ENCODE measurements at regions not wholly inside any gene's neighbourhood (a gene's known extent, or its start where the extent isn't known, plus 50 kb on each side); places are given as distances from the start of the nearest gene placed in this dataset.

- H3K9me3 ChIP-seq (ENCODE audit: control insufficient read depth, low read length), result no peaks in the 10 kb centered on the region
- DNase-seq, result no peak
- H3K4me3 ChIP-seq (ENCODE audit: low read length in 2 of 2), result no peak overlapping the region
- no peaks in the 10 kb centered on the region for H3K4me1 ChIP-seq (ENCODE audit: control insufficient read depth in 1 of 2, insufficient read depth in 2 of 2, low read length in 2 of 2)
- intact Hi-C loops (cut with DNase I), result no loop called here
- ATAC-seq (ENCODE audit: low FRiP score), result no peak
- no peaks in the 10 kb centered on the region for H3K27me3 ChIP-seq (ENCODE audit: control insufficient read depth in 1 of 2, insufficient read depth in 2 of 2, low read length in 1 of 2)
- H3K27ac ChIP-seq (ENCODE audit: low read depth in 1 of 2, low read length in 2 of 2), result no peak overlapping the region
- 37 to 46% methylated on average over 3 of the region's 3 CpGs for WGBS, 2 donors
- H3K36me3 ChIP-seq (ENCODE audit: control insufficient read depth in 1 of 2, insufficient read depth in 2 of 2, low read length in 1 of 2), result no peaks in the 10 kb centered on the region
Observed at GRCh38 chr6:8991844-8992243, 556.5 kb upstream of the SLC35B3 start.

GRCh38 chr6:8990075-8990474 is 554.7 kb upstream of the SLC35B3 start:
- DNase-seq (no peak), ATAC-seq (ENCODE audit: low FRiP score) (no peak)
- Histone ChIP-seq H3K4me1 (ENCODE audit: control insufficient read depth in 1 of 2, insufficient read depth in 2 of 2, low read length in 2 of 2) (no peaks in the 10 kb centered on the region), H3K36me3 (ENCODE audit: control insufficient read depth in 1 of 2, insufficient read depth in 2 of 2, low read length in 1 of 2) (no peaks in the 10 kb centered on the region), H3K27me3 (ENCODE audit: control insufficient read depth in 1 of 2, insufficient read depth in 2 of 2, low read length in 1 of 2) (no peaks in the 10 kb centered on the region), H3K27ac (ENCODE audit: low read depth in 1 of 2, low read length in 2 of 2) (no peak overlapping the region), H3K9me3 (ENCODE audit: control insufficient read depth, low read length) (no peaks in the 10 kb centered on the region), H3K4me3 (ENCODE audit: low read length in 2 of 2) (no peak overlapping the region)
- 84 to 87% methylated on average over 2 of the region's 2 CpGs for WGBS, 2 donors
- intact Hi-C loops (cut with DNase I), result no loop called here

- peak; percentile 94 for ATAC-seq (ENCODE audit: low FRiP score)
- intact Hi-C loops (cut with DNase I), result loop anchor here (5.0 kb wide), 2 partner anchors 1449 to 1454 kb away; no protein-coding TSS in a partner anchor
Observed at GRCh38 chr6:8983202-8983688, 547.9 kb upstream of the SLC35B3 start.

GRCh38 chr6:8982668-8983067 is 547.3 kb upstream of the SLC35B3 start:
- ATAC-seq (ENCODE audit: low FRiP score), result no peak
- 44 to 56% methylated on average over 9 of the region's 9 CpGs for WGBS, 2 donors

More at GRCh38 chr6:8983202-8983688, 547.9 kb upstream of the SLC35B3 start:
- Histone ChIP-seq H3K4me1 (ENCODE audit: control insufficient read depth in 1 of 2, insufficient read depth in 2 of 2, low read length in 2 of 2) (no peaks in the 10 kb centered on the region), H3K27me3 (ENCODE audit: control insufficient read depth in 1 of 2, insufficient read depth in 2 of 2, low read length in 1 of 2) (peaks cover 0 to 1% of the 10 kb centered on the region in 2 donors), H3K9me3 (ENCODE audit: control insufficient read depth, low read length) (no peaks in the 10 kb centered on the region), H3K27ac (ENCODE audit: low read depth in 1 of 2, low read length in 2 of 2) (no peak overlapping the region), H3K36me3 (ENCODE audit: control insufficient read depth in 1 of 2, insufficient read depth in 2 of 2, low read length in 1 of 2) (no peaks in the 10 kb centered on the region), H3K4me3 (ENCODE audit: low read length in 2 of 2) (no peak overlapping the region)
- 3 to 4% methylated on average over 10 of the region's 10 CpGs for WGBS, 2 donors
- DNase-seq, result peak; percentile 49 to 77

GRCh38 chr6:8973395-8973794 is 538.0 kb upstream of the SLC35B3 start:
- ATAC-seq (ENCODE audit: low FRiP score), result no peak
- intact Hi-C loops (cut with DNase I), result no loop called here
- no peaks in the 10 kb centered on the region for H3K27me3 ChIP-seq (ENCODE audit: control insufficient read depth in 1 of 2, insufficient read depth in 2 of 2, low read length in 1 of 2)
- DNase-seq, result no peak
- H3K4me1 ChIP-seq (ENCODE audit: control insufficient read depth in 1 of 2, insufficient read depth in 2 of 2, low read length in 2 of 2), result no peaks in the 10 kb centered on the region
- peaks cover 2% of the 10 kb centered on the region for H3K9me3 ChIP-seq (ENCODE audit: control insufficient read depth, low read length)
- no peaks in the 10 kb centered on the region for H3K36me3 ChIP-seq (ENCODE audit: control insufficient read depth in 1 of 2, insufficient read depth in 2 of 2, low read length in 1 of 2)
- no peak overlapping the region for H3K4me3 ChIP-seq (ENCODE audit: low read length in 2 of 2)
- no peak overlapping the region for H3K27ac ChIP-seq (ENCODE audit: low read depth in 1 of 2, low read length in 2 of 2)

More at GRCh38 chr6:8982668-8983067, 547.3 kb upstream of the SLC35B3 start:
- H3K36me3 ChIP-seq (ENCODE audit: control insufficient read depth in 1 of 2, insufficient read depth in 2 of 2, low read length in 1 of 2), result no peaks in the 10 kb centered on the region
- H3K9me3 ChIP-seq (ENCODE audit: control insufficient read depth, low read length), result no peaks in the 10 kb centered on the region
- H3K27me3 ChIP-seq (ENCODE audit: control insufficient read depth in 1 of 2, insufficient read depth in 2 of 2, low read length in 1 of 2), result peaks cover 0 to 1% of the 10 kb centered on the region in 2 donors
- H3K4me1 ChIP-seq (ENCODE audit: control insufficient read depth in 1 of 2, insufficient read depth in 2 of 2, low read length in 2 of 2), result no peaks in the 10 kb centered on the region
- intact Hi-C loops (cut with DNase I), result loop anchor here (5.0 kb wide), 2 partner anchors 1450 to 1455 kb away; no protein-coding TSS in a partner anchor
- no peak for DNase-seq
- no peak overlapping the region for H3K27ac ChIP-seq (ENCODE audit: low read depth in 1 of 2, low read length in 2 of 2)
- H3K4me3 ChIP-seq (ENCODE audit: low read length in 2 of 2), result no peak overlapping the region

- H3K36me3 ChIP-seq (ENCODE audit: control insufficient read depth in 1 of 2, insufficient read depth in 2 of 2, low read length in 1 of 2), result no peaks in the 10 kb centered on the region
- H3K4me3 ChIP-seq (ENCODE audit: low read length in 2 of 2), result no peak overlapping the region
- DNase-seq (no peak), ATAC-seq (ENCODE audit: low FRiP score) (no peak)
- intact Hi-C loops (cut with DNase I), result no loop called here
- no peak overlapping the region for H3K27ac ChIP-seq (ENCODE audit: low read depth in 1 of 2, low read length in 2 of 2)
- no peaks in the 10 kb centered on the region for H3K4me1 ChIP-seq (ENCODE audit: control insufficient read depth in 1 of 2, insufficient read depth in 2 of 2, low read length in 2 of 2)
- peaks cover 2% of the 10 kb centered on the region for H3K9me3 ChIP-seq (ENCODE audit: control insufficient read depth, low read length)
- no peaks in the 10 kb centered on the region for H3K27me3 ChIP-seq (ENCODE audit: control insufficient read depth in 1 of 2, insufficient read depth in 2 of 2, low read length in 1 of 2)
Observed at GRCh38 chr6:8969747-8970146, 534.4 kb upstream of the SLC35B3 start.

- no peak for DNase-seq
- no peak for ATAC-seq (ENCODE audit: low FRiP score)
Observed at GRCh38 chr6:8958894-8959511, 523.7 kb upstream of the SLC35B3 start.

GRCh38 chr6:8953310-8953709 is 518.0 kb upstream of the SLC35B3 start:
- no peaks in the 10 kb centered on the region for H3K9me3 ChIP-seq (ENCODE audit: control insufficient read depth, low read length)
- 54 to 59% methylated on average over 2 of the region's 2 CpGs for WGBS, 2 donors
- ATAC-seq (ENCODE audit: low FRiP score), result no peak

More at GRCh38 chr6:8958894-8959511, 523.7 kb upstream of the SLC35B3 start:
- Histone ChIP-seq H3K9me3 (ENCODE audit: control insufficient read depth, low read length) (no peaks in the 10 kb centered on the region), H3K27me3 (ENCODE audit: control insufficient read depth in 1 of 2, insufficient read depth in 2 of 2, low read length in 1 of 2) (no peaks in the 10 kb centered on the region), H3K4me1 (ENCODE audit: control insufficient read depth in 1 of 2, insufficient read depth in 2 of 2, low read length in 2 of 2) (no peaks in the 10 kb centered on the region), H3K36me3 (ENCODE audit: control insufficient read depth in 1 of 2, insufficient read depth in 2 of 2, low read length in 1 of 2) (no peaks in the 10 kb centered on the region), H3K4me3 (ENCODE audit: low read length in 2 of 2) (no peak overlapping the region), H3K27ac (ENCODE audit: low read depth in 1 of 2, low read length in 2 of 2) (no peak overlapping the region)
- intact Hi-C loops (cut with DNase I), result no loop called here

GRCh38 chr6:8948733-8949132 is 513.4 kb upstream of the SLC35B3 start:
- intact Hi-C loops (cut with DNase I), result no loop called here
- no peak for ATAC-seq (ENCODE audit: low FRiP score)
- no peaks in the 10 kb centered on the region for H3K27me3 ChIP-seq (ENCODE audit: control insufficient read depth in 1 of 2, insufficient read depth in 2 of 2, low read length in 1 of 2)
- no peaks in the 10 kb centered on the region for H3K9me3 ChIP-seq (ENCODE audit: control insufficient read depth, low read length)
- H3K4me3 ChIP-seq (ENCODE audit: low read length in 2 of 2), result no peak overlapping the region
- H3K4me1 ChIP-seq (ENCODE audit: control insufficient read depth in 1 of 2, insufficient read depth in 2 of 2, low read length in 2 of 2), result no peaks in the 10 kb centered on the region
- H3K27ac ChIP-seq (ENCODE audit: low read depth in 1 of 2, low read length in 2 of 2), result no peak overlapping the region
- no peaks in the 10 kb centered on the region for H3K36me3 ChIP-seq (ENCODE audit: control insufficient read depth in 1 of 2, insufficient read depth in 2 of 2, low read length in 1 of 2)
- DNase-seq, result no peak
- WGBS, 2 donors, result 45 to 53% methylated on average over 4 of the region's 4 CpGs

More at GRCh38 chr6:8953310-8953709, 518.0 kb upstream of the SLC35B3 start:
- Histone ChIP-seq H3K27ac (ENCODE audit: low read depth in 1 of 2, low read length in 2 of 2) (no peak overlapping the region), H3K27me3 (ENCODE audit: control insufficient read depth in 1 of 2, insufficient read depth in 2 of 2, low read length in 1 of 2) (no peaks in the 10 kb centered on the region), H3K36me3 (ENCODE audit: control insufficient read depth in 1 of 2, insufficient read depth in 2 of 2, low read length in 1 of 2) (no peaks in the 10 kb centered on the region), H3K4me1 (ENCODE audit: control insufficient read depth in 1 of 2, insufficient read depth in 2 of 2, low read length in 2 of 2) (no peaks in the 10 kb centered on the region), H3K4me3 (ENCODE audit: low read length in 2 of 2) (no peak overlapping the region)
- DNase-seq, result no peak
- intact Hi-C loops (cut with DNase I), result no loop called here
